ENCODE measurements at regions not wholly inside any gene's neighbourhood (a gene's known extent, or its start where the extent isn't known, plus 50 kb on each side); places are given as distances from the start of the nearest gene placed in this dataset.

GRCh38 chrX:131923614-131924250 lies 99.4 kb upstream of the STK26 start:
- no peaks in the 10 kb centered on the region for H3K9me3 ChIP-seq
- no peaks in the 10 kb centered on the region for H3K4me1 ChIP-seq
- 71% methylated on average over 2 of the region's 5 CpGs for WGBS
- TF ChIP-seq POLR2AphosphoS5 (IDR thresholded peaks at IDR 0.05) (no peak), POLR2A (IDR thresholded peaks at IDR 0.05) (no peak), EP300 (IDR thresholded peaks at IDR 0.05) (no peak), CTCF (IDR thresholded peaks at IDR 0.05) (no peak)
- no peaks in the 10 kb centered on the region for H3K27me3 ChIP-seq
- H3K27ac ChIP-seq, result no peak overlapping the region
- no peaks in the 10 kb centered on the region for H3K36me3 ChIP-seq
- DNase-seq (ENCODE audit: low spot score in 2 of 2), result no peak
- H3K4me3 ChIP-seq, result no peak overlapping the region

GRCh38 chrX:131938749-131939148 lies 84.4 kb upstream of the STK26 start:
- Histone ChIP-seq H3K27ac (no peak overlapping the region), H3K9me3 (no peaks in the 10 kb centered on the region), H3K4me3 (no peak overlapping the region), H3K4me1 (no peaks in the 10 kb centered on the region), H3K27me3 (no peaks in the 10 kb centered on the region), H3K36me3 (no peaks in the 10 kb centered on the region)
- TF ChIP-seq POLR2AphosphoS5 (IDR thresholded peaks at IDR 0.05) (no peak), POLR2A (IDR thresholded peaks at IDR 0.05) (no peak), EP300 (IDR thresholded peaks at IDR 0.05) (no peak), CTCF (IDR thresholded peaks at IDR 0.05) (no peak)
- no peak for DNase-seq (ENCODE audit: low spot score in 2 of 2)
- WGBS, result 83% methylated on average over 8 of the region's 8 CpGs

GRCh38 chrX:131942034-131942433 lies 81.1 kb upstream of the STK26 start:
- 45% methylated on average over 2 of the region's 2 CpGs for WGBS
- no peaks in the 10 kb centered on the region for H3K27me3 ChIP-seq
- DNase-seq (ENCODE audit: low spot score in 2 of 2), result no peak
- H3K9me3 ChIP-seq, result no peaks in the 10 kb centered on the region
- no peaks in the 10 kb centered on the region for H3K36me3 ChIP-seq
- H3K4me3 ChIP-seq, result no peak overlapping the region
- H3K4me1 ChIP-seq, result no peaks in the 10 kb centered on the region
- no peak overlapping the region for H3K27ac ChIP-seq
- TF ChIP-seq POLR2A (IDR thresholded peaks at IDR 0.05) (no peak), EP300 (IDR thresholded peaks at IDR 0.05) (no peak), POLR2AphosphoS5 (IDR thresholded peaks at IDR 0.05) (no peak), CTCF (IDR thresholded peaks at IDR 0.05) (no peak)

GRCh38 chrX:131944936-131945902 lies 77.9 kb upstream of the STK26 start:
- H3K27ac ChIP-seq, result no peak overlapping the region
- WGBS, result 54% methylated on average over 7 of the region's 7 CpGs
- no peaks in the 10 kb centered on the region for H3K27me3 ChIP-seq
- H3K4me1 ChIP-seq, result no peaks in the 10 kb centered on the region
- no peak for DNase-seq (ENCODE audit: low spot score in 2 of 2)
- H3K36me3 ChIP-seq, result no peaks in the 10 kb centered on the region
- no peak overlapping the region for H3K4me3 ChIP-seq
- no peaks in the 10 kb centered on the region for H3K9me3 ChIP-seq
- TF ChIP-seq POLR2AphosphoS5 (IDR thresholded peaks at IDR 0.05) (no peak), POLR2A (IDR thresholded peaks at IDR 0.05) (no peak), CTCF (IDR thresholded peaks at IDR 0.05) (no peak), EP300 (IDR thresholded peaks at IDR 0.05) (no peak)

GRCh38 chrX:131951166-131951565 lies 71.9 kb upstream of the STK26 start:
- Histone ChIP-seq H3K9me3 (no peaks in the 10 kb centered on the region), H3K4me3 (no peak overlapping the region), H3K4me1 (no peaks in the 10 kb centered on the region), H3K27me3 (no peaks in the 10 kb centered on the region), H3K27ac (no peak overlapping the region), H3K36me3 (no peaks in the 10 kb centered on the region)
- no peak for DNase-seq (ENCODE audit: low spot score in 2 of 2)
- TF ChIP-seq CTCF (IDR thresholded peaks at IDR 0.05) (no peak), POLR2AphosphoS5 (IDR thresholded peaks at IDR 0.05) (no peak), EP300 (IDR thresholded peaks at IDR 0.05) (no peak), POLR2A (IDR thresholded peaks at IDR 0.05) (no peak)
- 67% methylated on average over 3 of the region's 3 CpGs for WGBS

All from suprapubic skin (tissue), 4 donors.